Activated CD4-positive, alpha-beta T cell treated with anti-CD3 and anti-CD28 coated beads, Interleukin-2, amount 50 U/mL, for 16 hours (primary cell): ENCODE measurements at regions not wholly inside any gene's neighbourhood (a gene's known extent, or its start where the extent isn't known, plus 50 kb on each side); places are given as distances from the start of the nearest gene placed in this dataset.
A peak's percentile ranks its signal among the peaks of the same experiment; 100 is the strongest.
"Not testable (repeated sequence)": the region's sequence is repeated elsewhere in the genome, so short reads cannot be mapped to it uniquely, and the experiment has no call there.

Experiments
- DNase-seq: peaks from one replicate; pipeline ENCODE4 v3.0.0-alpha.2; 2020

- not testable (repeated sequence) for DNase-seq
Measured at GRCh38 chr6:21282360-21282759, 311.2 kb upstream of the SOX4 start.

DNA sequence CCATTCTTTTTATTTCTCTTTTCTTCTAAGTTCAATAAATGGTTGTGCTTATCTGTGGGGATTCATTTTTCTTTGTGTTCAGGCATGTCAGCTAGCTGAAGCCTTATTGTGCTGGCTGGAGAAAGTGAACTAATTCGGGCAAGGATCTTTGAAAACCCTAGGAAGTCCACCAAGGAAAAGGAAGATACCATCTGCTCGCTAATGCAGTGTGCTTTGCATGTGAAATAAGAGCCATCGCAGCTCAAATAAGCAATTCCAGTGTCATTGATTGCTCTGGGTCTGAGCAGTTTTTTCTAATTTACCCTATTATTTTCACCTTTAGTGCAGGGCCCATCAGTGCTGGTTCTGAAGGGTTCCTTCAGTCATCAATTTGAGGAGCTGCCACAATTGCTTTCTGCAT lies 309.4 kb upstream of the SOX4 start:
- DNase-seq = no peak

DNA sequence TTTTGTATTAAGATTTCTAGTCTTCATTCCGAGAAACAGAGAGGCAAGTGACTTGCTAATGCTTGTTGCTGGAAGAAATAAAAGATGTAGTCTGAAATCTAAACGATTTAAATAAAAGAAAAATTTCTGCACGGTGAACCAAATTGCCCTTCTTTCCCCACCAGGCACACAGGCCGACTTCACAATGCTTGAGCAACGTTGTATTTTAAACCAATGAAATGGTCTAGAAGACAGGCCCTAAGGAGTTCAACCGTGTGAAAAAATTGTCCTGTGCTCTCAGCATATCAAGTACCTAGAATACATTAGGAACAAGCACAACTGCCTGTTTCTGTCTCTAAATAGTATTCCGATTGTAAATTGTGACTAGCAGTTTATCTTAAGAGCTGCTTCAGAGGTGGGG lies 308.8 kb upstream of the SOX4 start:
- DNase-seq = no peak

- DNase-seq = no peak
Measured at GRCh38 chr6:21294144-21294543, 299.4 kb upstream of the SOX4 start.

GRCh38 chr6:21295506-21296240 lies 297.9 kb upstream of the SOX4 start:
- DNase-seq = no peak

- DNase-seq = no peak
Measured at GRCh38 chr6:21297665-21298064, 295.9 kb upstream of the SOX4 start.

DNA sequence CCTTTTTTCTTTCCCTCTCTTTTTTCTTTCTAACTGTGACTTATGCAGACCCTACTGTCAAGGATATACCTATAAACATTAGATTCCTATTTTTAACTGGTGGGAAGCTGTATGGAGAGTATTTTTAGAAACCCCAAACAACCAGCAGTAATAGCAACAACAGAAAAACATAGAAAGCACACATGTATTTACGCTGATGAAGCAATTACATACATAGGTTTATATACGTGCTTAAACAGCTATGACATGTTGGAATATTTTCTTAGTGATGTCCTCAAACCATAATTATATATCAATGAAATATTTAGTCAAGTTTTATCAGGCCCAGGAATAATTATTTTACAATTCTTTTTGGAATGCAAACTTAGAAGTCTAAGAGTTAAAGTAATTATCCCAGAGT lies 294.3 kb upstream of the SOX4 start:
- no peak for DNase-seq

DNA sequence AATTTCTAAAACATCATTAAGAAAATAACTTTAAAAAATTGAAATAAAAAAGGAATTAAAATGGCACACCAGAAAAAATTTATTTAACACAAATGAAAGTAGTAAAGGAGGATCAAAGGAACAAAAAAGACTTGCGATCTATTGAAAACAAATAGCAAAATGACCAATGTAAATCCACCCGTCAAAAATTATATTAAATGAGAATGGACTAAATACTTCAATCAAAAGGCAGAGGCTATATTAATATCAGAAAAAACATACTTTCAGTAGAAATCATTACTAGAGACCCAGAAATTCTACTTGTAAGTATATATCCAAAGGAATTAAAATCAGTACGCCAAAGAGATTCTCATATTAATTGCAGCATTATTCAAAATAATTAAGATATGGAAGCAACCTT lies 293.1 kb upstream of the SOX4 start:
- DNase-seq = no peak

DNA sequence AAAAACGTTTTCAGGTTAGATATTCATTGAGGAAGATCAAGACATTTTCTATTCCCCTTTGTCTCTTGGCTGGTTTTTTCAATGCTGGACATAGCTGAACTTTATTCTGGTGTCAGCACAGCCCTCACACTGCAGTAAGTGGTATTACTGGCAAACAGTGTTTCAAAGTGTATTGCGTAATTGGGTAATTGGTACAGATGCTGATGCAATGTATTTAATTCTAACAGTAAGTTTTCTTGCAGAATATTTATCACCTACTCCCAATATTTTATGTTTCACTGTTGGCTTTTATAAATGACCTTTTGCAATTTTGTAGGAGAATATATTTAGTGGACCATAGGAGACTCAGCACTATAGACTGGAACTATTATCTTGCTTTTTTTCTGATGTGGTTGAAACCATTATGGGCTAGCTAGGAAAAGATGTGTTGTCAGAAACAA lies 287.6 kb upstream of the SOX4 start:
- no peak for DNase-seq

DNA sequence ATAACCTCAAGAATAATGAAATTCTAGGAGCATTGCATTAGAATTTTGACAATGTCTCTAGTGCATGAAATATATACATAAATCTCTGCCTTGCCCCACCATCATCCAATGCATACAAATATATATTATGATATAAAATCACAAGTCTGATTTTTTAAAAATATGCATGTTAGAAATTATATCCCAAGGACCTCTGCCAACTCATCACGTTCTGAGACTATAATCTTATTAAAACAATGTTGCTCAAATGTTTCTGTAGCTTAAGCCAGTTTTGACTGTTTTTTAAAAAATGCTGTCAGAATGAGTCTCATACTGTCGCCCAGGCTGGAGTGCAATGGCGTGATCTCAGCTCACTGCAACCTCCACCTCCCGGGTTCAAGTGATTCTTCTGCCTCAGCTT lies 287.0 kb upstream of the SOX4 start:
- DNase-seq = no peak

DNA sequence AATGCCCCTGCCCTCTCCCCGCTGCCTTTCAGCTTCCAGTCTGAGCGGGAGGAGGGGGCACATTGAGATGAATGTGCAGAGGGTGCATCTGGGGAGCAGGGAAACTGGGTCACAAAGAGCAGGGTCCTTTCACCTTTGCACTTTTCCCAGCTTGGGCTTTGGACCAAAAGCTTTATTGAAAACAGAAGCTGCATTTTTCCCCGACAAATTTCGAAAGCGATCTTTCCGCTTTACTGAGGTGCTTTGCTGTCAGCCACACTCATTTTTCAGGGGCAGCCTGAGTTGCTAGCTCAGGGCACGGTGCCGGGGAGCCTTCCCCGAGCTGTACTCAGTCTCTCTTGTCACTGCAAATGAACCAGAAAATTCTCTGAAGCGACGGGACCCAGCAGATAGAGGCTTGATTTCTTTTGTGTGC lies 283.7 kb upstream of the SOX4 start:
- DNase-seq = no peak

- no peak for DNase-seq
Measured at GRCh38 chr6:21310568-21311140, 282.9 kb upstream of the SOX4 start.

DNA sequence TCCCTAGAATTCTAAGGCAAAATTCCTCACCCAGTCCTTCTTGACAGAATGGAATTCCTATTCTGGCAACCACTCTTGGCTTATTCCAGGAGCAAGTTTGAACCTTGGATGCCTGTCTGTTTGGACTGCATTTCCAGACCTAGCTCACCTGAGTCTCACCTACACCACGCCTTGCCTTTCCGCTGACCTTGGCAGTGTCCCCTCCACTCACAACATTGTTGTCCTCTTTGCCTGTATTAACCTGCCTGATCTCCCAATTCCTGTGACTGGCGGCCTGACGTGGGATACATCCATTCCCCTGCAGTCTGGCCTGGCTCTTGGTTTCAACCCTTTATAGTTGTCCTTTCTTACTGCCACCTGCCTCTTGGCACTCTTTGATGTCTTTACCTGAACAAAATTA lies 281.4 kb upstream of the SOX4 start:
- no peak for DNase-seq

DNA sequence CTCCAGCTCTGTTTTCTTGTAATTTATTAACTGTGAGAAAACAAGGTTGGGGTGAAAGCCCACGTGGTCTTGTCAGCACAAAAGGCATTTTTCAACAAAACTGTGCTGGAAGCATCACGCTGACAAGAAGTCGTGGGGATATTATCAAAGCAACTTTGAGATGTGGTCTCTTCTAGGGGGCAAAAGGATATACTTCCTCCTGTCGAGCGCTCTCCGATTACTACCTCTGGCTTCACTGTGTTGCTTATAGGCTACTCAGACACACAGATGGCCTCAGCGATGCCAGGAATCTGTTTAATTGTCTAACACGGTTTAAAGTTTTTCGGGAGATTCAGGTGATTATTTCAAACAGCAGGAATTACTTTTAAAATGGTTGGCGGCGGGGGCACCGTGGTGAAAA lies 275.9 kb upstream of the SOX4 start:
- DNase-seq = no peak

- DNase-seq = no peak
Measured at GRCh38 chr6:21321076-21321475, 272.5 kb upstream of the SOX4 start.

DNA sequence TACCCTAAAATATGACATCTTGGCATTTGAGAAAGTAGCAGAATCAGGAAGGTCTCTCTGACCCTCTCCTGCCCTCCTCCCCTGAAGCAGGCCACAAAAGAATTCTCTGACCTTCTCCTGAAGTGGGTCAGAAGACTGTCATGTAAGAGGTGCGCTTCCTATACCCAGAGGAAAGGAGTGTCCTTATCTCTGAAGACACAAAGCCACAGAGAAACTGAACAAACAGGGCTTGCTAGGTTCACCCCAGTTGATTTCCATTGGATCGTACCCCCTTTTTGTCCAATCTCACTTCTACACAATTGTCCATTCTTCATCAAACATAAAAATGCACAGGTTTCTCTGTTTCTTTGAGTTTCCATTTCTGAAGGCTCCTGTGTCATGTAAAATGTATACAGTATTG lies 272.0 kb upstream of the SOX4 start:
- no peak for DNase-seq

- DNase-seq = no peak
Measured at GRCh38 chr6:21323577-21323976, 270.0 kb upstream of the SOX4 start.

DNA sequence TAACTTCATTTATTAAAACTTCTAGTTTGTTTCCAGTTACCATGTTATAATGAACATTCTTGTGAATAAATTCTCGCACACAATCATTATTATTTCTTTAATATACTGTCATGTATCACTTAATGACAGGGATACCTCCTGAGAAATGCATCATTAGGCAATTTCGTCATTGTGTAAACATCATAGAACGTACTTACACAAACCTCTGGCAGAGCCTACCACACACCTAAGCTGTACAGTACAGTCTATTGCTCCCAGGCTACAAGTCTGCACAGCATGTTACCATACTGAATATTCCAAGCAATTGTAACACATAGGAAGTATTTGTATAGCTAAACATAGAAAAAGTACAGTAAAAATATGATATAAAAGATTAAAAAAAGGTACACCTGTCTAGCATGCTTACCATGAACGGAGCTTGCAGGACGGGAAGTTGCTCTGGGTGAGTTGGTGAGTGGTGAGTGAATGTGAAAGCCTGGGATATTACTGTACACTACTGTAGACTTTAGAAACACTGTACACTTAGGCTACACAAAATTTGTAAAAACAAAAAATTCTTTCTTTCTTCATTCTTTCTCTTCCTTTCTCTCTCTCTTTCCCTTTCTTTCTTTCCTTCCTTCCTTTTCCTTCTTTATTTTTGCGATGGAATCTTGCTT lies 268.2 kb upstream of the SOX4 start:
- peak; percentile 31 for DNase-seq

DNA sequence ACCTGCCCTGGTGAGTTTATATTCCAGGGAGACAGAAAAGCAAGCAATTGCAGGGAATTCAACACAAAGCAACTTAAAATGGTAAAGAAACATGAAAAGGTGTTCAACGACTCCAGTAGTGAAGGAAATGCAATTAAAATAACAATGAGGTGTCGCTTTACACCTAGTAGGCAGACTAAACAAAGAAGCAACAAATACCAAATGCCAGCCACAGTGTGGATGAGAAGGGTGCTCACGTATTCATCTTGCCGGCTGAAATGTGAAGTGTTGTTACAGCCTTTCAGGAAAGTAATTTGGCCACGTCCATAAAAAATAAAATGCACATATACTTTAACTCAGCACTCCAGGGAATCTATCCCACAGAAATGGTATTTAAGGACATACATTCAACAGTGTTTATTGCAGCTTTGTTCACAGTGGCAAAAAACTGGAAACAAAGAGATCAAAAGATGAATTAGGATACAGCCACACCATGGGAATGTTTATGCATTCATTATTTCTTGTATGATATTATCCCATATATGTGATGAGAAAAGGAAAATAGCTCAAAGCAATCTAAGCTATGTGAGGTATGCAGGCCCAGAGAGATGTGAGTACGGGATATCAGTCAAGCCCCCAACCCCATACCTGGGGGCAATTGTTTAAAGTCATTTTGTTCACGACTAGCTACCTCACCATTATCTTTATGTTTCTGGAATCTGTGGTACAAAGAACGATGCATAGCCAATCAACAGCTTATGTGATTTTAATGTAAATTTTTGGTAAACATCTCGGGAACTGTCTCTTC lies 266.0 kb upstream of the SOX4 start:
- no peak for DNase-seq

DNA sequence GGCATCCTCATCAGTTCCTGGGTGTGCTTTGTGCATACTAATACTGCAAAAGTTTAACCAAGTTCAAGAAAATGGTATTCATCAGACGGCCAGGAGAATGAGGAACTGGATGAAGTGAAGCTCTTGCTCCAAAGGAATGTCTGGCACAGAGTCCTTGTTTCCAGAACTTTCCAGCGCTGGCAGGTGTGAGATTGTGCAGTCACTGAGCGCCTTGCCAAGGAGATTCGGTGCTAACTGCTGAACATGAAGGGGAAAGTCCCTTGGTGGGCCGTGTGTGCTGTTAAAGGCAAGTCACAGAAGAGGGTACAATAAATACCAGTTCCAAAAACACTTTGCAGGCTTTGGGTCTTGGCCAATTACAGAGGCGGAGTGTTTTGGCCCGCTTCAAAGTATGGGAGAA lies 262.3 kb upstream of the SOX4 start:
- no peak for DNase-seq

DNA sequence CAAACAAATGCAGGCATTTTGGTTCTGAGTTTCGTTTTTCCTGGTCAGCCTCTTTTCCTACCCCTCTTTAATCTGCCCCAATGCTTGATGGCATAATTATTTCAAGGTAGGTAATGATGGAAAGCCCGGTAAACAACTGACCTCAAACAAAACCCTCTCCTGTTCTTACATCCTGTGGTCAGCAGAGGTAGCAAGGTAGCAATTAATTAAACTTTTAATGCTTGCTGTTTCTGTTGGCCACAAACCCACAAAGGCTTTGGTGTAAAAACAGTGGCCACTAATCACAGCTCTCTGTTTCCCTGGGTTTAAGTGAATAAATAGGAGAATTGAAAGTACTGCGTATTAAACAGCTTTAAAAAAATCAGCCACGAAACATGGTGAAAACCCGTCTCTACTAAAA lies 261.5 kb upstream of the SOX4 start:
- DNase-seq = no peak

GRCh38 chr6:21332660-21333059 lies 260.9 kb upstream of the SOX4 start:
- DNase-seq = no peak

DNA sequence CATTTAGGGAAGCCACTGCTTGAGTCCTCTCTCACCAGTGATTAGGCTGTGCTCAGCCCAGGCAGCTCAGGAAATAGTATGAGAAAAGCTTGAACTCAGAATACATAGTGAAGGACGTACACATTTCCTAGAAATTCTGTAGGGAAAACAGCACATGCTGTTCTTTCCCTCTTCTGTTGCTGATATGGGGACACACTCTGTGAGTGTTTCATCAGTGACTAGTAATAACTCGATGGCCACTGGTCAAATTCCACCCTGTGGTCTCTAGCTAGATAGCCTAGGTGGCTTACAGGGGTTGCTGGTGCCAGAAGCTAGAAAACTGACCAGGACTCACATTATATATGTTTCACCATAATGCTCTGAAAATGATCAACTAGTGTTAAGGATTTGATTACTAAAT lies 259.8 kb upstream of the SOX4 start:
- DNase-seq = no peak

- DNase-seq = no peak
Measured at GRCh38 chr6:21334651-21335050, 258.9 kb upstream of the SOX4 start.
